Muscle of leg (tissue), 3 donors: ENCODE measurements at regions not wholly inside any gene's neighbourhood (a gene's known extent, or its start where the extent isn't known, plus 50 kb on each side); places are given as distances from the start of the nearest gene placed in this dataset.

Experiments
- DNase-seq: peaks from one replicate; pipeline ENCODE4 v3.0.0; 2013
- H3K27ac ChIP-seq: one replicate; pipeline ENCODE4 v1.5.1; 2013; ENCODE audit warnings: mild to moderate bottlenecking, low read length, control low read depth
- H3K27me3 ChIP-seq: one replicate; pipeline ENCODE4 v1.6.1; 2013; ENCODE audit warnings: low read length; ENCODE audit not compliant: control insufficient read depth, insufficient read depth
- H3K36me3 ChIP-seq: one replicate; pipeline ENCODE4 v1.6.1; 2013; ENCODE audit warnings: low read length; ENCODE audit not compliant: control insufficient read depth, insufficient read depth
- H3K4me1 ChIP-seq: one replicate; pipeline ENCODE4 v1.6.1; 2013; ENCODE audit warnings: low read length; ENCODE audit not compliant: control insufficient read depth, insufficient read depth
- H3K4me3 ChIP-seq: one replicate; pipeline ENCODE4 v1.5.1; 2013; ENCODE audit warnings: low read length, control low read depth
- H3K9me3 ChIP-seq: replicated peaks from 2 replicates; pipeline ENCODE4 v1.6.1; 2013; ENCODE audit warnings: low read depth, low read length; ENCODE audit not compliant: control insufficient read depth
- WGBS: methylation state at CpG from one replicate; pipeline ENCODE4 v1.1.5; 2013; ENCODE audit warnings: missing lambda C conversion rate; ENCODE audit not compliant: insufficient coverage; 5-methylcytosine and 5-hydroxymethylcytosine counted together

GRCh38 chr21:38911484-38912101, 105.9 kb downstream of the ETS2 start:
- no peak for DNase-seq
- peaks cover 30% of the 10 kb centered on the region for H3K4me1 ChIP-seq
- no peak overlapping the region for H3K27ac ChIP-seq
- H3K4me3 ChIP-seq: no peak overlapping the region
- no peaks in the 10 kb centered on the region for H3K9me3 ChIP-seq
- no peaks in the 10 kb centered on the region for H3K36me3 ChIP-seq
- H3K27me3 ChIP-seq: no peaks in the 10 kb centered on the region
- 71% methylated on average over 2 of the region's 3 CpGs for WGBS

GRCh38 chr21:38910390-38911067, 104.8 kb downstream of the ETS2 start:
- Histone ChIP-seq H3K9me3 (no peaks in the 10 kb centered on the region), H3K27ac (peak overlapping the region; percentile 54), H3K4me1 (peaks cover 31% of the 10 kb centered on the region), H3K27me3 (no peaks in the 10 kb centered on the region), H3K36me3 (no peaks in the 10 kb centered on the region), H3K4me3 (no peak overlapping the region)
- 69% methylated on average over 6 of the region's 9 CpGs for WGBS
- no peak for DNase-seq

- H3K4me1 ChIP-seq: peaks cover 30% of the 10 kb centered on the region
Observed at GRCh38 chr21:38909929-38910328, 104.2 kb downstream of the ETS2 start.

GRCh38 chr21:38909109-38909508, 103.4 kb downstream of the ETS2 start:
- no peaks in the 10 kb centered on the region for H3K9me3 ChIP-seq
- no peaks in the 10 kb centered on the region for H3K27me3 ChIP-seq
- WGBS: 95% methylated on average over 3 of the region's 8 CpGs
- peak overlapping the region; percentile 31 for H3K27ac ChIP-seq
- no peak overlapping the region for H3K4me3 ChIP-seq
- DNase-seq: no peak
- H3K36me3 ChIP-seq: no peaks in the 10 kb centered on the region
- peaks cover 23% of the 10 kb centered on the region for H3K4me1 ChIP-seq

More at GRCh38 chr21:38909929-38910328, 104.2 kb downstream of the ETS2 start:
- no peak overlapping the region for H3K4me3 ChIP-seq
- no peaks in the 10 kb centered on the region for H3K9me3 ChIP-seq
- 44% methylated on average over 3 of the region's 7 CpGs for WGBS
- DNase-seq: peak; percentile 50
- no peaks in the 10 kb centered on the region for H3K27me3 ChIP-seq
- peak overlapping the region; percentile 54 for H3K27ac ChIP-seq
- H3K36me3 ChIP-seq: no peaks in the 10 kb centered on the region

- Histone ChIP-seq H3K4me1 (peaks cover 26% of the 10 kb centered on the region), H3K27ac (no peak overlapping the region), H3K36me3 (no peaks in the 10 kb centered on the region), H3K9me3 (no peaks in the 10 kb centered on the region), H3K27me3 (no peaks in the 10 kb centered on the region), H3K4me3 (no peak overlapping the region)
- DNase-seq: no peak
- WGBS: 71% methylated on average over 1 of the region's 4 CpGs
Observed at GRCh38 chr21:38908537-38908936, 102.8 kb downstream of the ETS2 start.

GRCh38 chr21:38905752-38906151, 100.0 kb downstream of the ETS2 start:
- Histone ChIP-seq H3K4me3 (no peak overlapping the region), H3K27me3 (no peaks in the 10 kb centered on the region), H3K4me1 (peaks cover 22% of the 10 kb centered on the region), H3K27ac (no peak overlapping the region), H3K36me3 (no peaks in the 10 kb centered on the region), H3K9me3 (peaks cover 4% of the 10 kb centered on the region)
- no CpG with 5 or more reads among the region's 8 CpGs for WGBS
- no peak for DNase-seq

- H3K27me3 ChIP-seq: no peaks in the 10 kb centered on the region
- H3K4me3 ChIP-seq: no peak overlapping the region
- no peak overlapping the region for H3K27ac ChIP-seq
- H3K36me3 ChIP-seq: no peaks in the 10 kb centered on the region
- peaks cover 18% of the 10 kb centered on the region for H3K4me1 ChIP-seq
- no peak for DNase-seq
- WGBS: no CpG with 5 or more reads among the region's 4 CpGs
- H3K9me3 ChIP-seq: peaks cover 4% of the 10 kb centered on the region
Observed at GRCh38 chr21:38905328-38905727, 99.6 kb downstream of the ETS2 start.

- no peak overlapping the region for H3K27ac ChIP-seq
- peaks cover 18% of the 10 kb centered on the region for H3K4me1 ChIP-seq
- no peaks in the 10 kb centered on the region for H3K36me3 ChIP-seq
- peaks cover 4% of the 10 kb centered on the region for H3K9me3 ChIP-seq
- peak; percentile 77 for DNase-seq
- no peak overlapping the region for H3K4me3 ChIP-seq
- H3K27me3 ChIP-seq: no peaks in the 10 kb centered on the region
- WGBS: 48% methylated on average over 7 of the region's 13 CpGs
Observed at GRCh38 chr21:38903690-38904139, 98.0 kb downstream of the ETS2 start.

GRCh38 chr21:38902608-38903445, 97.1 kb downstream of the ETS2 start:
- peaks cover 4% of the 10 kb centered on the region for H3K9me3 ChIP-seq
- WGBS: 74% methylated on average over 5 of the region's 9 CpGs
- peaks cover 18% of the 10 kb centered on the region for H3K4me1 ChIP-seq
- H3K27me3 ChIP-seq: no peaks in the 10 kb centered on the region
- no peak overlapping the region for H3K4me3 ChIP-seq
- H3K36me3 ChIP-seq: no peaks in the 10 kb centered on the region
- DNase-seq: no peak
- H3K27ac ChIP-seq: no peak overlapping the region

- no peak overlapping the region for H3K27ac ChIP-seq
- peaks cover 11% of the 10 kb centered on the region for H3K4me1 ChIP-seq
- WGBS: no CpG with 5 or more reads among the region's 2 CpGs
Observed at GRCh38 chr21:38900499-38900898, 94.8 kb downstream of the ETS2 start.

More at GRCh38 chr21:38900499-38900898, 94.8 kb downstream of the ETS2 start:
- Histone ChIP-seq H3K4me3 (no peak overlapping the region), H3K36me3 (no peaks in the 10 kb centered on the region), H3K9me3 (peaks cover 4% of the 10 kb centered on the region), H3K27me3 (no peaks in the 10 kb centered on the region)
- DNase-seq: no peak
